IPS DF 4.7 (cell line): ENCODE measurements at regions not wholly inside any gene's neighbourhood (a gene's known extent, or its start where the extent isn't known, plus 50 kb on each side); places are given as distances from the start of the nearest gene placed in this dataset.

Experiments used
- DNase-seq: peaks from one replicate; pipeline ENCODE4 v3.0.0-alpha.2; 2013; ENCODE audit warnings: low spot score; ENCODE audit errors: extremely low read depth

DNA sequence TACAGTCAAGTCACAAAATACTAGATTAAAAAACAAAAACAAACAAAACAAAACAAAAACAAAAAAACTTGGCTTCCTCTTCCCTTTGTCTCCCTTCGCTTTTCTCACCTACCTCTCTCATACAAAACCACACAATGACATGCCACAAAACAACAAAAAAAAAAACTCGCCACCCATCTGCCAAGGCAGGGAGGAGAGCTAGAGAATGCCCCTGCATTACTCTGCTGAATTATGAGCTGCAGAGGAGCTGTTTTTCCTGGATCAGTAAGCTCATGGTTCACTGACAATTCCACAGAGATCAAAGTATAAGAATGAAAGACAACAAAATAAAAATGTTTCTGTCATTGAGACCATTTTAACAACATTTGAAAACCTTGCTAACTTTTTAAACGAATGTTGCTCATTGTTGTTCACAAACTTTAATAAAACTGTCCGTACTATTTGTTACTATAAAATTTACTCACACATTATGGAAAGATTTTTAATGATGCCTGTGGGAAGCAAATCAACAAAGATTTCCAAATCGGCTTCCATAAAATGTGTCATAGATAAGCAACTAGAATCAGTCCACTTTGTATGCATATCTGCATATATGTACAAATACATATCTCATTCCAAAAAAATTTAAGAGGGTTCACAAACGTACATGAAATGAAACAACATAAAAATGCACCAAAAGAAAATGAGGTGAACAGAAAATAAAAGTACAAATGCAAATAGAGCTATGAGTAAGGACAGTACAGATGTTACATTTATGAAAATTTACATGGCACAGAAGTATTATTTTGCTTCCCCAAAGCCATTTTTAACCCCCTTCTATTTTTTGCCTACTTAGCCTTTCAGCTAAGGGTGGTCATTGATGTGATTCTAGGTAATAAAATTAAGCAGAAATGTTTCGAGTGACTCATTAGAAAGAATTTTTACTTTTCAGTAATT, 252.4 kb upstream of the FAT4 start:
- no peak for DNase-seq

GRCh38 chr4:125060376-125060775, 254.4 kb upstream of the FAT4 start:
- no peak for DNase-seq

DNA sequence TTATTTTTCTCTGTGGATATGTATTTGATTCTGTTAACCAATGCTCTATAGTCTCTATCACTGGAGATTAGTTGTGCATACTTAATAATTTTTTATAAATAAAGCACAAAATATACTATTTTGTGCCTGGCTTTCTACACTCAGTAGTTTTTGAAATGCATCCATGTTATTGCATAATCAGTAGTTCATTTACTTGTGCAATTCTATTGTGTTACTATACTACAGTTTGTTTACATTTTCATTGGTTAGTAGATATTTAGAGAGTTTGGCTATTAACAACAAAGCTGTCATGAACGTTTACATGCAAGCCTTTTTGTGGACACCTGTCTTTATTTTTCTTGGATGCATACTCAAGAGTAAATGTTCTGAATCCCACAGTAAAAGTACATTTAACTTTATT, 265.0 kb upstream of the FAT4 start:
- DNase-seq = no peak

GRCh38 chr4:125045311-125045710, 269.4 kb upstream of the FAT4 start:
- DNase-seq = no peak

GRCh38 chr4:125044886-125045285, 269.9 kb upstream of the FAT4 start:
- DNase-seq = no peak

GRCh38 chr4:125043486-125043885, 271.3 kb upstream of the FAT4 start:
- no peak for DNase-seq

- DNase-seq = no peak
Observed at GRCh38 chr4:125042041-125042440, 272.7 kb upstream of the FAT4 start.

DNA sequence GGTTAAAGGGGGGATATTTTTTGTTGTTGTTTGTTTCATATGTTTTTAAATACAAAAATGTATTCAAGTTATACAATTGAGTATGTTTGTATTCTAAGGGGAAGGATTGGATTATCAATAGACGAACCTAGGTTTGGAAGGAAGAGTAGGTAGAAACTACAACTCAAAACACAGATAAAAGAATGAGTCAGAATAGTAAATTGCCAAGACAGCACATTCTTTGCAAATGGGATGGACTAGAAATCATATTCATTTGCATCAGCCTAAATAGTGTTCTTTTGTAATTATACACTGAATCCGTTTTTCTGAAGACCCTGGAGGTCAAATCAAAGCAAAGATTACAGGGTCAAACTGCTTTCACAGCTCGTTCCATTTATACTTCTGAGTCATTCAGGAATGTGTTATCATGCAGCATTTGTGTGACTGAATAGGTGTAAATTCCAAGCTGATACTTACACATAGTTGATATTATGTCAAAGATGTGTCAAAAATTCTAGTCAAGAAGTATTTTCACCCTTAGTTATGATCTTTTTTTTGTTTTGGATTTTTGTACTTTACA, 273.3 kb upstream of the FAT4 start:
- no peak for DNase-seq

- no peak for DNase-seq
Observed at GRCh38 chr4:125039550-125039949, 275.2 kb upstream of the FAT4 start.

- no peak for DNase-seq
Observed at GRCh38 chr4:125022855-125023501, 291.8 kb upstream of the FAT4 start.

DNA sequence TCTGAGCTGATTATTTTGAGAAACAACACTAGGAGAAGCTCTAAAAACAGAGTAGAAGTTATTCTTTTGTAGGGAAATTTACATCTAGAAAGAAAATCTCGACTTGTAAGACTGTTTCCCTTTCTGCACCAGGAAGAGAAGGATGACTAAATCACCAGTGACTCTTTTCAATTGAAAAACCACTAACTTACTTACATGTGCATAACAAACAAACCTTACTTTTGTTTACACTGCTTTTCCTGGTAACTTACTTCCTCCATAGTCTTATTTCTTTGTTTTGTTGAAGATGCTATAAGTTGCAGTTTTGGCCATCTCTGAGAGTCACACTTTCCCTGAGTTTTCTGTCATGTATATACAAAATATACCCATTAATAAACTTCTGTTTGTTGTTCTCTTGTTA, 293.6 kb upstream of the FAT4 start:
- DNase-seq = no peak

DNA sequence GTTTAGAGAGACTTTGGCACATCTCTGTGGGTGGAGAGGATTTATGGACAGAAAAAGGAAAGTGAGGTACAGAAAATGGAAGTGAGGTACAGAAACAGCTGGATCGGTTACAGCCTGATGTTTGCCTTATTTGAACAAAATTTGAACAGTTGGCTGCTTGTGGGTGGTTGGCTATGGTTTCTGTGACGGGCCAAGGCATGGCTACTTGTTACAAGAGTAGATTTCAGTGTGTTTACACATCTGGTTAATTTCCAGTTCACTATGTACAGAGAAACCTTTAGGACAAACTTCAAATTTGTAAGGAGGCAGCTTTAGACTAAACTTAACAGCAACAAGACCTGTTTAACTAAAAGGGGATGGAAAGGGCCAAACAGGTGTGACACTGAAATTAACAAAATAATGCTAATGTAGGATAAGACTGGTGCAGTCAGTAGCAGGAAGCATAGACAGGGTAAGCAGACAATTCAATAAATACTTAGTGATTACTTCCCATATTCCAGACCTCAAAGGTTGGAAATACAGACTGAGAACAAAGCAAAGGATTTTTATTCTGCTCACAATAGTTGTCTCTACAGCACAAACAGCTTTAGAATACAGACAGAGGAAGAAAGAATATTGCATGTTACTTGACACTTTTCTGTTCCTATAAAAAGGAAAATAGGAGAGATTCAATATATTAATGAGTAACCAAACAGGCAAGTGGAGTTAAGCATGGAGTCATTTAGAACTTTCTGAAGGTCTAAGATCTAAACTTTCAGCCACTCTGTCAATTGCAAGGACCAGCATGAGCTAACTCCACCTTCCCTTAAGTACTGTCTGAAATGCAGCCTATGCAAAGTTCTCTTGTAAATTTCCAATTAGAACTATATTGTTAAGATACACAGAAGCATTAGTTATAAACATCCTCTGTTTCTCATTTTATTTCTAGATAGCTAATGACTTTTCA, 294.4 kb upstream of the FAT4 start:
- no peak for DNase-seq

- DNase-seq = no peak
Observed at GRCh38 chr4:125016892-125017299, 297.9 kb upstream of the FAT4 start.

DNA sequence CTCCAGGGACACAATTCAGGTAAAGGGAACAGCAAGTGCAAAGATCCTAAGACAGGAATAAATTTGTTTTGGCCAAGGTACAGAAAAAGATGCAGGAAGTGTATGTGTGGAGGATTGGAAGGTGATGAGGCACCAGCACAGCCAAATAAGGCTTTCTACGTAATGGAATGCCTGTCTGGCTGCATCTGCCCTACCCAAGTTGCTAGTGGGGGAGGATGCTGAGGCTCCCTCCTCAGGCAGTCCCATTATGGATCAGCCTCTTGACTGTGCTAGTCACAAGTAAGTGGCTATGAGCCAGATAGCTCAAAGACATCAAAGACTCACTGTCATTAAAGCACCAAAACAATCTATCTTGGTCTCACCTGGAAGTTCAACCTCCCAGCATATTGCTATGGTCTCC, 300.9 kb upstream of the FAT4 start:
- no peak for DNase-seq

- DNase-seq = no peak
Observed at GRCh38 chr4:125011646-125012045, 299.1 kb upstream of the ANKRD50 start.

GRCh38 chr4:125010796-125011503, 298.4 kb upstream of the ANKRD50 start:
- no peak for DNase-seq

- DNase-seq = no peak
Observed at GRCh38 chr4:125008676-125009075, 296.1 kb upstream of the ANKRD50 start.

- no peak for DNase-seq
Observed at GRCh38 chr4:125004676-125005075, 292.1 kb upstream of the ANKRD50 start.

DNA sequence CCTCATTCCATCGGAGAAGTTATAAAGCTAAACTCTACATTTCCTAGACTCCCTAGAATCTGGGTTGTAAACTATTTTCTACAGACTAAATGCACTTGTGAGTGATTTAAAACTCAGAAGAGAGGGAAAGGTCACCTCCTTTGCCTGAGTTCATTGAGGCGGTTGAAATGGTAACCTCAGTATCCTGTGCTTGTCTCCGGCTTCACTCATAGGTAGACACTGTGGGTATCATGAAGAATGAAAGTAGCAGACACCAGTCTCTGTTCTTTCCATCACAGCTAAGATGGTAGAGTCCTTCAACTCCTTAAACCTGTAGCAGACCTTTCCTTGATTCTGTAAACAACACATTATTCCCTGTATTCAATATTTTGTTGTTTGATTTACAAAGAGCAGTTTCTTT, 291.3 kb upstream of the ANKRD50 start:
- no peak for DNase-seq

DNA sequence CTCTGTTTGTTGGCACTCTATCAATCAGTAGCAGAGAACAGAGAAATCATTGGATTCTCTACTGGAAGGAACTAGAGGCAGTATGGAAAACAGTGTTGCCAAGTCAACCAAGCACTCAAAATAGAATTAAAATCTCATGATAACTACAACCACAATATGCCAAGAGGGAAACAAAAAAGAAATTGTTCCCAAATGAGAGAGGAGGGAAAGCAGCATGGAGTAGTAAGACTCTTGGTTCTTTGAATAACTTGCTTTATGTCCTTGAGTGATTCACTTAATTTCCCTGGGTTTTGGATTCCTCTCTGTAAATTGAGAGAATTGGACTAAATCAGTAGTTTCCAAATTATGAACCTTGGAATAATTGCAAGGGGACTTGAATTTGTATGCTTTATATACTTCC, 285.5 kb upstream of the ANKRD50 start:
- DNase-seq = no peak

DNA sequence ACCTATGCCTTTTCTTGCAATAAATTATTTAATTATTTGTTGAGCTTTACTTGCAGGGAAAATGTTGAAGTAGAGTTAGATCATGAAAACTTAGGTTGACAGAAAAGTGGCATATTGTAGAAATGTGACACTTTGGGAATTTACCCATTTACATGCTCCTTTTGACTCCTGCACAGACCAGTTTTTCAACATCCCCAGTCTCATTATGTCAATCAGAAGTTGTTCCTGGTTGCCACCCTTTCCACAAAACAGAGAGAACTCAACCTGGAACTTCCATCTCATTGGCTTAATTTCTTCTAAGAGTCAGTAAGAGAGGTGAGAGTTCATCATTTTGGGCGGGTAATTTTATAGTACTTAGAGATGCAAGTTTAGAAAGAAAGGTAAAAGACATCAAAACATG, 284.6 kb upstream of the ANKRD50 start:
- DNase-seq = no peak
